GM12865 (cell line): ENCODE measurements at regions not wholly inside any gene's neighbourhood (a gene's known extent, or its start where the extent isn't known, plus 50 kb on each side); places are given as distances from the start of the nearest gene placed in this dataset.

Experiments
- DNase-seq: peaks from one replicate; pipeline ENCODE4 v3.0.0; 2010; ENCODE audit warnings: low read depth
- H3K4me3 ChIP-seq: 2 replicates; pipeline ENCODE4 v1.5.1; 2011; ENCODE audit warnings: mild to moderate bottlenecking, low read depth, low read length, control low read depth
- CTCF ChIP-seq: IDR thresholded peaks from 2 replicates; pipeline ENCODE4 v1.5.1; 2011; ENCODE audit warnings: low read length, control low read depth, low read depth, inconsistent platforms; ENCODE audit not compliant: insufficient read depth; ENCODE audit errors: missing control alignments

GRCh38 chr3:3503411-3503810 lies 295.8 kb upstream of the LRRN1 start:
- DNase-seq: no peak
- TF ChIP-seq CTCF: no peak
- no peak overlapping the region for H3K4me3 ChIP-seq

- no peak overlapping the region for H3K4me3 ChIP-seq
- no peak for TF ChIP-seq CTCF
These were observed 299.2 kb upstream of the LRRN1 start for GRCh38 chr3:3499987-3500386.

GRCh38 chr3:3499012-3499562 lies 300.1 kb upstream of the LRRN1 start:
- TF ChIP-seq CTCF: no peak
- DNase-seq: no peak
- H3K4me3 ChIP-seq: no peak overlapping the region

More at GRCh38 chr3:3499987-3500386, 299.2 kb upstream of the LRRN1 start:
- no peak for DNase-seq

DNA sequence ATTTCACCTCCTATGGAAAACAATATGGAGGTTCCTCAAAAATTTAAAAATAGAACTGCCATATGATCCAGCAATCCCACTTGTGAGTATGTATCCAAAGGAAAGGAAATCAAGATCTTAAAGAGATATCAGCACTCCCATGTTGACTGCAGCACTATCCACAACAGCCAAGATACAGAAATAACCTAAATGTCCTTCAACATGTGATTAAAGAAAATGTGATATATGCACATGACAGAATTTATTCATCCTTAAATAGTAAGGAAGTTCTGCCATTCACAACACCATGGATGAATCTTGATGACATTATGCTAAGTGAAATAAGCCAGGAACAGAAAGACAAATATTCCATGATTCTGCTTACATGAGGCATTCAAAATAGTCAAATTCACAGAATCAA lies 303.6 kb upstream of the LRRN1 start:
- DNase-seq: no peak
- no peak overlapping the region for H3K4me3 ChIP-seq
- no peak for TF ChIP-seq CTCF

DNA sequence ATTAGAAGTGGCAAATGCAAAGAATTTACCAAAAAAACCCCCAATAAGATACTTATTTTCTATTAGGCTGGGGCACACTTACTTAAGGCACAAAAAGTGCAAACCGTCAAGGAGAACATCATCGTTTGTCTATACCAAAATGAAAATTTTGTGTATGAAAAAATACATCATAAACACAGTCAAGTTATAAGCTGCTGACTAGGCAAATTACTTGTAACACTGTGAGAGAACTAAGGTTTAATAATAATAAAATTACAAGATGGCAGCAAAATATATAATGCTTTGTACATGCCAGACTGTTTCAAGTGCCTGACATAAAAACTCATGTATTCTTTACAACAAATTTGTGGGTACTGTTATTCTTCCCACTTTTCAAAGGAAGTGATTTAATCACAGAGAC lies 297.2 kb upstream of the CRBN start:
- no peak for TF ChIP-seq CTCF
- DNase-seq: no peak
- no peak overlapping the region for H3K4me3 ChIP-seq

- DNase-seq: no peak
- no peak for TF ChIP-seq CTCF
- no peak overlapping the region for H3K4me3 ChIP-seq
These were observed 289.1 kb upstream of the CRBN start for GRCh38 chr3:3468596-3468995.

GRCh38 chr3:3464131-3464530 lies 284.6 kb upstream of the CRBN start:
- no peak overlapping the region for H3K4me3 ChIP-seq

More at GRCh38 chr3:3464131-3464530, 284.6 kb upstream of the CRBN start:
- no peak for TF ChIP-seq CTCF
- no peak for DNase-seq
